Mammary epithelial cell (primary cell): ENCODE measurements at regions not wholly inside any gene's neighbourhood (a gene's known extent, or its start where the extent isn't known, plus 50 kb on each side); places are given as distances from the start of the nearest gene placed in this dataset.
"Not testable (repeated sequence)": the region's sequence is repeated elsewhere in the genome, so short reads cannot be mapped to it uniquely, and the experiment has no call there.

Source experiments
- CTCF ChIP-seq, 2 donors: IDR thresholded peaks in 1 of 2; conservative IDR thresholded peaks in 1 of 2; 2 replicates each; pipeline ENCODE4 v1.5.1; 2011 to 2012; ENCODE audit warnings: inconsistent platforms in 2 of 2, low read length in 2 of 2, mild to moderate bottlenecking in 2 of 2, control low read depth in 1 of 2, low read depth in 1 of 2; ENCODE audit not compliant: insufficient read depth in 1 of 2; ENCODE audit errors: extremely low read depth in 1 of 2
- EZH2 ChIP-seq: IDR thresholded peaks from 2 replicates; pipeline ENCODE4 v1.6.1; 2012; ENCODE audit warnings: low read length, inconsistent platforms, borderline replicate concordance

- TF ChIP-seq EZH2; CTCF (conservative IDR thresholded peaks at IDR 0.05 in 1 of 2, IDR thresholded peaks at IDR 0.05 in 1 of 2; ENCODE audit: extremely low read depth in 1 of 2, insufficient read depth in 1 of 2, low read depth in 1 of 2, low read length in 2 of 2): not testable (repeated sequence)
Measured at GRCh38 chr16:16754992-16755667, 376.2 kb downstream of the NPIPA7 start.
